Peyer's patch (tissue), 4 donors: ENCODE measurements at regions not wholly inside any gene's neighbourhood (a gene's known extent, or its start where the extent isn't known, plus 50 kb on each side); places are given as distances from the start of the nearest gene placed in this dataset.
"Not testable (repeated sequence)": the region's sequence is repeated elsewhere in the genome, so short reads cannot be mapped to it uniquely, and the experiment has no call there.

Experiments
- DNase-seq, 3 donors: peaks; one replicate each; pipeline ENCODE4 v3.0.0-alpha.2; 2017 to 2019
- H3K27ac ChIP-seq, 4 donors: fragments of 200-600 bp; sonication (generic); one replicate each; pipeline ENCODE4 v1.5.1; 2016 to 2019
- H3K27me3 ChIP-seq, 2 donors: fragments of 200-600 bp; sonication (generic); one replicate each; pipeline ENCODE4 v1.5.1; 2019
- H3K36me3 ChIP-seq, 3 donors: fragments of 200-600 bp; sonication (generic); one replicate each; pipeline ENCODE4 v1.5.1; 2016 to 2019
- H3K4me1 ChIP-seq, 4 donors: fragments of 200-600 bp; sonication (generic); one replicate each; pipeline ENCODE4 v1.5.1; 2016 to 2019
- H3K4me3 ChIP-seq, 4 donors: fragments of 200-600 bp; sonication (generic); 1 replicate in 3 of 4; 2 replicates in 1 of 4; pipeline ENCODE4 v1.5.1; 2016 to 2019; ENCODE audit warnings: mild to moderate bottlenecking in 1 of 4
- H3K9me3 ChIP-seq, 4 donors: fragments of 200-600 bp; sonication (generic); one replicate each; pipeline ENCODE4 v1.5.1; 2016 to 2019; ENCODE audit warnings: mild to moderate bottlenecking in 1 of 4
- CTCF ChIP-seq, 6 experiments: fragments of 450-650 bp in 4 of 6; fragments of 200-600 bp in 2 of 6; sonication (generic) in 1 of 6; IDR thresholded peaks; one replicate each; pipeline ENCODE4 v1.5.1; 2017 to 2019; ENCODE audit warnings: antibody characterized with exemption in 6 of 6, mild to moderate bottlenecking in 3 of 6, moderate library complexity in 1 of 6
- POLR2A ChIP-seq, 2 donors: fragments of 450-650 bp; IDR thresholded peaks; one replicate each; pipeline ENCODE4 v1.5.1; 2017; ENCODE audit warnings: antibody characterized with exemption in 2 of 2, mild to moderate bottlenecking in 2 of 2, moderate library complexity in 2 of 2

- Histone ChIP-seq H3K4me3 (no peak overlapping the region), H3K9me3 (no peaks in the 10 kb centered on the region), H3K4me1 (peaks cover 0 to 16% (median 4%) of the 10 kb centered on the region in 4 donors), H3K27ac (peak overlapping the region in 2 of 4 donors; percentile 70 to 72), H3K27me3 (no peaks in the 10 kb centered on the region), H3K36me3 (no peaks in the 10 kb centered on the region)
- no peak for TF ChIP-seq CTCF (IDR thresholded peaks at IDR 0.05)
- no peak for TF ChIP-seq POLR2A (IDR thresholded peaks at IDR 0.05)
- DNase-seq = no peak
These were observed 377.9 kb upstream of the RGS6 start for GRCh38 chr14:71554323-71554722.

GRCh38 chr14:71554959-71555612 is 377.1 kb upstream of the RGS6 start:
- peak overlapping the region; percentile 34 to 72 (median 62) for H3K27ac ChIP-seq
- no peak for TF ChIP-seq POLR2A (IDR thresholded peaks at IDR 0.05)
- TF ChIP-seq CTCF (IDR thresholded peaks at IDR 0.05) = no peak

GRCh38 chr14:71555654-71556559 is 376.3 kb upstream of the RGS6 start:
- H3K9me3 ChIP-seq = no peaks in the 10 kb centered on the region
- H3K36me3 ChIP-seq = no peaks in the 10 kb centered on the region
- H3K27me3 ChIP-seq = no peaks in the 10 kb centered on the region
- H3K4me1 ChIP-seq = peaks cover 0 to 16% (median 4%) of the 10 kb centered on the region in 4 donors
- DNase-seq = peak in 2 of 3 donors; percentile 40 to 52
- peak overlapping the region; percentile 34 to 72 (median 62) for H3K27ac ChIP-seq
- TF ChIP-seq POLR2A (IDR thresholded peaks at IDR 0.05) (no peak), CTCF (IDR thresholded peaks at IDR 0.05) (no peak)
- H3K4me3 ChIP-seq = peak overlapping the region in 1 of 4 donors; percentile 5

More at GRCh38 chr14:71554959-71555612, 377.1 kb upstream of the RGS6 start:
- no peaks in the 10 kb centered on the region for H3K27me3 ChIP-seq
- DNase-seq = no peak
- H3K4me1 ChIP-seq = peaks cover 0 to 16% (median 4%) of the 10 kb centered on the region in 4 donors
- peak overlapping the region in 1 of 4 donors; percentile 5 for H3K4me3 ChIP-seq
- H3K9me3 ChIP-seq = no peaks in the 10 kb centered on the region
- H3K36me3 ChIP-seq = no peaks in the 10 kb centered on the region

GRCh38 chr14:71556730-71557129 is 375.5 kb upstream of the RGS6 start:
- no peak overlapping the region for H3K4me3 ChIP-seq
- no peak for TF ChIP-seq CTCF (IDR thresholded peaks at IDR 0.05)
- no peak for TF ChIP-seq POLR2A (IDR thresholded peaks at IDR 0.05)
- no peak for DNase-seq
- no peaks in the 10 kb centered on the region for H3K36me3 ChIP-seq
- no peaks in the 10 kb centered on the region for H3K27me3 ChIP-seq
- H3K4me1 ChIP-seq = peaks cover 0 to 16% (median 4%) of the 10 kb centered on the region in 4 donors
- H3K27ac ChIP-seq = peak overlapping the region in 3 of 4 donors; percentile 54 to 72 (median 70)
- H3K9me3 ChIP-seq = no peaks in the 10 kb centered on the region

- Histone ChIP-seq H3K4me1 (peaks cover 0 to 16% (median 4%) of the 10 kb centered on the region in 4 donors), H3K9me3 (no peaks in the 10 kb centered on the region), H3K27ac (no peak overlapping the region), H3K27me3 (no peaks in the 10 kb centered on the region), H3K4me3 (no peak overlapping the region), H3K36me3 (no peaks in the 10 kb centered on the region)
- DNase-seq = no peak
- TF ChIP-seq POLR2A (IDR thresholded peaks at IDR 0.05) (no peak), CTCF (IDR thresholded peaks at IDR 0.05) (no peak)
These were observed 374.9 kb upstream of the RGS6 start for GRCh38 chr14:71557351-71557750.

GRCh38 chr14:71558943-71559342 is 373.3 kb upstream of the RGS6 start:
- DNase-seq, H3K4me3 ChIP-seq, H3K27me3 ChIP-seq, H3K27ac ChIP-seq, H3K9me3 ChIP-seq, H3K36me3 ChIP-seq: not testable (repeated sequence)
- H3K4me1 ChIP-seq = peaks cover 0 to 16% (median 4%) of the 10 kb centered on the region in 4 donors
